AG04449 (cell line): ENCODE measurements at regions not wholly inside any gene's neighbourhood (a gene's known extent, or its start where the extent isn't known, plus 50 kb on each side); places are given as distances from the start of the nearest gene placed in this dataset.
"Not testable (repeated sequence)": the region's sequence is repeated elsewhere in the genome, so short reads cannot be mapped to it uniquely, and the experiment has no call there.

ENCODE experiments used
- CTCF ChIA-PET: fragments of 350-600 bp; formaldehyde crosslinking; extraction: SDS; loops from one replicate; lab custom pipeline; 2021; ENCODE audit warnings: antibody characterized with exemption; lab: Yijun Ruan, JAX
- POLR2A ChIA-PET: fragments of 400-600, 350-600 bp; formaldehyde crosslinking; extraction: SDS; loops from one replicate; lab custom pipeline; 2020; ENCODE audit warnings: antibody characterized with exemption, inconsistent platforms; lab: Yijun Ruan, JAX
- DNase-seq: peaks from one replicate; pipeline ENCODE4 v3.0.0-alpha.2; 2010; ENCODE audit warnings: low read depth, low spot score
- H3K4me3 ChIP-seq: 2 replicates; pipeline ENCODE4 v1.5.1; 2011; ENCODE audit warnings: low read depth, mild to moderate bottlenecking, control low read depth, low read length
- TF ChIP-seq, protein P1 (sequence below): IDR thresholded peaks from one replicate; pipeline ENCODE4 v1.5.1; 2011; ENCODE audit warnings: mild to moderate bottlenecking, moderate library complexity, low read length, control low read depth, inconsistent platforms; ENCODE audit not compliant: insufficient read depth; ENCODE audit errors: missing control alignments

DNA sequence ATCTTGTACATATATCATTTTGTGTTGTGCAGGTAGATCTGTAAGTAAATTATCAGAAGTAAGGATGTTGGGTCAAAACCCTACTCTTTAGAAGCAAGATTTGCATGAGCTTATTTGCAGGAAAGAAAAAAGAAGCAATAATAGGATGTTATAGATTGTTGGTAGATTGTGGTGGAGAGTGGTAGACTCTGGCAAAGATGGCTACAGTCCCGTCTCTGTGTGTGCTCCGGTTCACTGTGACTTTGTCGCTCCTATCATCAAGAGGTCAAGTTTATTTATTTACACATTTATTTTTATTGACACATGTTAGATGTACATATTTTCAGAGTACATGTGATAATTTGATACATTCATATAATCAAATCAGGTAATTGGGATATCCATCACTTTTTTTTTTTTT lies 81.0 kb upstream of the NDUFV2 start:
- TF ChIP-seq, protein P1, sequence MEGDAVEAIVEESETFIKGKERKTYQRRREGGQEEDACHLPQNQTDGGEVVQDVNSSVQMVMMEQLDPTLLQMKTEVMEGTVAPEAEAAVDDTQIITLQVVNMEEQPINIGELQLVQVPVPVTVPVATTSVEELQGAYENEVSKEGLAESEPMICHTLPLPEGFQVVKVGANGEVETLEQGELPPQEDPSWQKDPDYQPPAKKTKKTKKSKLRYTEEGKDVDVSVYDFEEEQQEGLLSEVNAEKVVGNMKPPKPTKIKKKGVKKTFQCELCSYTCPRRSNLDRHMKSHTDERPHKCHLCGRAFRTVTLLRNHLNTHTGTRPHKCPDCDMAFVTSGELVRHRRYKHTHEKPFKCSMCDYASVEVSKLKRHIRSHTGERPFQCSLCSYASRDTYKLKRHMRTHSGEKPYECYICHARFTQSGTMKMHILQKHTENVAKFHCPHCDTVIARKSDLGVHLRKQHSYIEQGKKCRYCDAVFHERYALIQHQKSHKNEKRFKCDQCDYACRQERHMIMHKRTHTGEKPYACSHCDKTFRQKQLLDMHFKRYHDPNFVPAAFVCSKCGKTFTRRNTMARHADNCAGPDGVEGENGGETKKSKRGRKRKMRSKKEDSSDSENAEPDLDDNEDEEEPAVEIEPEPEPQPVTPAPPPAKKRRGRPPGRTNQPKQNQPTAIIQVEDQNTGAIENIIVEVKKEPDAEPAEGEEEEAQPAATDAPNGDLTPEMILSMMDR, result no peak
- no peak for DNase-seq
- ChIA-PET POLR2A (no interaction called here), CTCF (no interaction called here)
- H3K4me3 ChIP-seq, result no peak overlapping the region

DNA sequence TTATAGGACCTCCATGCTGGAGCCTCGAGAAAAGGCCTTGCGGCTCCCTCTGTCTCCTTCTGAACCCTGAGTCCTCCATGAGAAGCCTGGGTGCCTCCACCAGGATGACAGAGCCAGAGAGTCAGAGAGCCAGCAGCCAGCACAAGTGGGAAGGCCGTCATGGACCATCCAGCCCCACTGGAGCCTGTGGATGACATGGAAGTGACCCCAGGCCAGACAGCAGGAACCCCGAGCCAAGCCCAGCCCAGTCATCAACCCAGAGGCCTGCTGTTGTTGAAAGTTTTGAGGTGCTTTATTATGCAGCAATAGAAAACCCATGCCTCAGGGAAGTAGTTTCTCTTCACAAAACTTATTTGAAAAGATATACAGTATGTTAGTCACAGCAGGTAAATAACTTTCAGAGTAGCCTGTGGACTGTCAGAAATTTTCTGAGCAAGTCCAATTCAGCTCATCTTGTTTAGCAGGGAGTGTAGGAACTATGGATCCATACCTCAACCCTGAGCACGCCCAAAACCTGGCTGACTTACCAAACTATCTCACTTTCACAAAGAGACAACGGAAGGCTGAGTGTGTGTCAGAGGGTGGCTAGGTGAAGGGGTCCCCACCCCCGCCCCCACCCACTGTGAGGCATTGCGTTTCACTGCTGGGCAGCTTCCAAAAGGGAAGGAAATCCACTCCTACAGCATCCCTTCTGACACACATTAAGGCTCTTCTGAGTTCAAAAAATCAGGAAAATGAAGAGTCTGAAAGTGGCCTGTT lies 79.9 kb upstream of the NDUFV2 start:
- TF ChIP-seq, protein P1, result no peak
- DNase-seq, result no peak
- ChIA-PET CTCF (no interaction called here), POLR2A (no interaction called here)
- no peak overlapping the region for H3K4me3 ChIP-seq

DNA sequence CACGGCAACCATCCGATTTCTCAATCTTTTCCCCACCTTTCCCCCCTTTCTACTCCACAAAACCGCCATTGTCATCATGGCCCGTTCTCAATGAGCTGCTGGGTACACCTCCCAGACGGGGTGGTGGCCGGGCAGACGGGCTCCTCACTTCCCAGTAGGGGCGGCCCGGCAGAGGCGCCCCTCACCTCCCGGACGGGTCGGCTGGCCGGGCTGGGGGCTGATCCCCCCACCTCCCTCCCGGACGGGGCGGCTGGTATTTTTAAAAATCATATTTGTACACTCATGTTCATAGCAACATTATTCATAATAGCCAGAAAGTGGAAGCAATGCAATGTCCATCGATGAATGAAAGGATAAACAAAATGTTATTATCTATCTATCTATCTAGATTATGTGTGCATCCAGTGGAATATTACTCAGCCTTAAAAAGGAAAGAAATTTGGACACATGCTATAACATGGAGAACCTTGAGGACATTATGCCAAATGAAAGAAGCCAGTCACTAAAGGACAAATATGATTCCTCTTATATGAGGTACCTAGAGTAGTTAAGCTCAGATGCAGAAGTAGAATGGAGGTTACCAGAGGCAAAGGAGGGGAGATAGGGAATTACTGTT lies 78.4 kb upstream of the NDUFV2 start:
- CTCF ChIA-PET, H3K4me3 ChIP-seq, DNase-seq, POLR2A ChIA-PET: not testable (repeated sequence)

DNA sequence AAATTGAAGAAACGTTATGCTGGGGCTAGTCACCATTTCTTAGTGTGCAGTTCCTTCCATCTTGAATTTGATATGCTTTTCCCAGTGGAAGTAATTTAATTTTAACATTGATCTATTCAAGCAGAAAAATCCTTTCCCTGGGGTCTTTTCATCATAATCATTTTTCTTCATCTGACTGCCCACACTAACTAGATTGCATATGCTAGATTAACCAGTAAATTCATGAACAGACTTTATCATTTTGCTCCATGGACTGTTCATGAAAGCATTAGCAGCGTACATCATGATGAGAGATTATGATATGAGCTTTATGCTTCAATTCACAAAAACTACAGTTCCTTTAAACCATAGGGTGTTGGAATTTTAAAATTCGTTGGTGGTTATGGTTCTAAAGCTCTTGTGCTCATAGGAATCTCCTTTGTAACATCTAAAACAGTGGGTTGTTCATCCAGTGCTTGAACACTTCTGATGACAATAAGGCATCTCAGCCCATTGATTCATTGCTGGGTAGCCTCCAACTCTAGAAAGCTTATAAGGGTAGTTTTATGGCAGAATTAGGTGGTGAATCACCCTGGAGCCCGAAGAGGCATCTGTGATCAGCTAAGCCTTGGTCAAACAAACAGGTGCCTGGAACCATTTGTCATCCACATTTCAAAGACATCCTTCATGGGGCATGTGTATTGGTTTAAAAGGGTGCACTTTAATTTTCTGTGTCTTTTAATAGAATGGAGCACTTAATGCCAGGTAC lies 77.2 kb upstream of the NDUFV2 start:
- H3K4me3 ChIP-seq, result no peak overlapping the region
- POLR2A ChIA-PET, result interaction anchor here (0.6 kb wide), 1 partner anchor 8 kb away, joined by 3 read pairs; no protein-coding TSS in a partner anchor

DNA sequence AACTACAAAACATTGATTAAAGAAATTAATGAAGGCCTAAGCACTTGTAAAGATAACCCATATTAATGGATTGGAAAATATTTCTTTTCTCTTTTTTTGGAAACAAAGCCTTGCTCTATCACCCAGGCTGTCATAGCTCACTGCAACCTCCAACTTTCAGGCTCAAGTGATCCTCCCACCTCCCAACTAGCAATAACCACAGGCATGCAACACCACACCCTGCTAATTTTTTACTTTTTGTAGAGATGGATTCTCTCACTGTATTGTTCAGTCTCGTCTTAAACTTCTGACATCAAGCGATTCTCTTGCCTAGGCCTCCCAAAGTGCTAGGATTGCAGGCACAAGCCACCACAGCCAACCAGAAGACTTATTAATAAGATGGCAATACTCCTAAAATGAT lies 73.4 kb upstream of the NDUFV2 start:
- no peak overlapping the region for H3K4me3 ChIP-seq
- CTCF ChIA-PET, result no interaction called here
- POLR2A ChIA-PET, result no interaction called here
- TF ChIP-seq, protein P1, result no peak
- DNase-seq, result no peak

More for the DNA sequence above, 77.2 kb upstream of the NDUFV2 start:
- TF ChIP-seq, protein P1, result no peak
- DNase-seq, result no peak
- CTCF ChIA-PET, result no interaction called here

DNA sequence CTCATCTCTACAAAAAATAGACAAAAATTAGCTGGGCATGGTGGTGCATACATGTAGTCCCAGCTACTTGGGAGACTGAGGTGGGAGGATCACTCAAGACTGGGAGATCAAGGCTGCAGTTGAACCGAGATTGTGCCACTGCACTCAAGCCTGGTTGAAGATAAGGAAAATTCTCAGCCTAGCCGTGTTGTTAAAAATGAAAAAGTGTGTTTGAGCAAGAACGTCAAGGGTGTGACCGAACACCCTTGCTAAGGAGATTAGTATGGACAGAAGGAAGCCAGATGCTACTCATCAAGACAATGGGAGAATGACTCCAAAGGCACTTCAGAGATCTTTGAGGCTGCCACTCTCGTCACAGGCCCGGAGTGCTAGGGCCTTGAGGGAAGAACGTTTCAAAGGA lies 70.0 kb upstream of the NDUFV2 start:
- no peak overlapping the region for H3K4me3 ChIP-seq
- ChIA-PET POLR2A (no interaction called here), CTCF (no interaction called here)
- DNase-seq, result no peak
- TF ChIP-seq, protein P1, result no peak
